ENCODE measurements at regions not wholly inside any gene's neighbourhood (a gene's known extent, or its start where the extent isn't known, plus 50 kb on each side); places are given as distances from the start of the nearest gene placed in this dataset.

- Mint-ChIP-seq H3K4me3 (no peak overlapping the region), H3K27me3 (no peaks in the 10 kb centered on the region), H3K9me3 (no peaks in the 10 kb centered on the region), H3K27ac (no peak overlapping the region), H3K4me1 (ENCODE audit: low read depth) (no peaks in the 10 kb centered on the region), H3K36me3 (ENCODE audit: low read depth) (no peaks in the 10 kb centered on the region)
- no peak for DNase-seq
Observed at GRCh38 chr10:128627811-128628210, 501.6 kb upstream of the MKI67 start.

DNA sequence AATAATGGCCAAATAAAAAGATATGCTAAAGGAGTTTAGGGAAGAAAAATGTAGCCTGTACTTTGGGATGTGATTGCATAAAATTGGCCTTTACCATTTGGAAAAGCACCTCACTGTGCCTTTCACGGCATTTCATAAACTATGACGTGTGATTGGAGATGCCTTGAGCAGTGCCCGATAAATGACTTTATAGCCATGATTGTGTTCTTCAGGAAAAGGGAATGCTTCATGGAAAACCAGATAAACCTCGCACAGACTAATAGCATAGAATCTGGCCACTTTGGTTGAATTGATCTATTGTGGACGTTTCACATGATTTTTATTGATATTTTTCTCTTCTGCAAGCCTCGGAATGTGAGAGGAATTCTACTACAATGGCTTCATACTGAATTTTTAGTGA is 502.0 kb upstream of the MKI67 start:
- Mint-ChIP-seq H3K9me3 (no peaks in the 10 kb centered on the region), H3K4me1 (ENCODE audit: low read depth) (no peaks in the 10 kb centered on the region), H3K36me3 (ENCODE audit: low read depth) (no peaks in the 10 kb centered on the region), H3K27ac (no peak overlapping the region), H3K27me3 (no peaks in the 10 kb centered on the region), H3K4me3 (no peak overlapping the region)
- no peak for DNase-seq

- no peaks in the 10 kb centered on the region for H3K36me3 Mint-ChIP-seq (ENCODE audit: low read depth)
- H3K9me3 Mint-ChIP-seq: no peaks in the 10 kb centered on the region
- H3K4me3 Mint-ChIP-seq: no peak overlapping the region
- DNase-seq: no peak
- H3K27me3 Mint-ChIP-seq: no peaks in the 10 kb centered on the region
- no peaks in the 10 kb centered on the region for H3K4me1 Mint-ChIP-seq (ENCODE audit: low read depth)
- H3K27ac Mint-ChIP-seq: no peak overlapping the region
Observed at GRCh38 chr10:128629111-128630096, 503.2 kb upstream of the MKI67 start.

DNA sequence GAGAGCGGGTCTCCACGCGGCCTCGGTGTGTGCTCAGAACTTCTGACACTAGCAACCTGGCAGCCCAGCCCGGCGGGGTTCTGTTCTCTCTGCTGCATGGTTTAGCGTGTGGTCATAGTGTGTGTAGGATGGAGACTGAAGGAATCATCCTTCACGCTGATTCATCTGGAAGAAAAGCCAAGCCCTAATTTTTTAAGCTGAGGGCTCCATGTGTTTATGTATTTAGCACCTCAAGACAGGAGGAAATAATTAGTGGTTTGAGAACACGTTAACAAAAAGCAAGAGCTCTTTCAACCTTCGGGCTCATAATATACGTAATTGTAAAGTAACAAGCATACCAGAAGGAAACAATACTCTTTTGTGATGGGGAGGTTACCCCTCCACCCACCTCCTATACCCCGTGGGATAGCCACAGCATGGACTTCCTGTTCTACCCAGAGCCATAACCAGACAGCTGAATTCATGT is 504.6 kb upstream of the MKI67 start:
- H3K36me3 Mint-ChIP-seq (ENCODE audit: low read depth): no peaks in the 10 kb centered on the region
- H3K27ac Mint-ChIP-seq: no peak overlapping the region
- H3K9me3 Mint-ChIP-seq: no peaks in the 10 kb centered on the region
- DNase-seq: no peak
- no peaks in the 10 kb centered on the region for H3K4me1 Mint-ChIP-seq (ENCODE audit: low read depth)
- H3K27me3 Mint-ChIP-seq: no peaks in the 10 kb centered on the region
- no peak overlapping the region for H3K4me3 Mint-ChIP-seq

- no peaks in the 10 kb centered on the region for H3K27me3 Mint-ChIP-seq
- DNase-seq: no peak
- H3K9me3 Mint-ChIP-seq: no peaks in the 10 kb centered on the region
- no peaks in the 10 kb centered on the region for H3K4me1 Mint-ChIP-seq (ENCODE audit: low read depth)
- H3K36me3 Mint-ChIP-seq (ENCODE audit: low read depth): no peaks in the 10 kb centered on the region
- no peak overlapping the region for H3K4me3 Mint-ChIP-seq
- H3K27ac Mint-ChIP-seq: no peak overlapping the region
Observed at GRCh38 chr10:128631801-128632241, 505.6 kb upstream of the MKI67 start.

DNA sequence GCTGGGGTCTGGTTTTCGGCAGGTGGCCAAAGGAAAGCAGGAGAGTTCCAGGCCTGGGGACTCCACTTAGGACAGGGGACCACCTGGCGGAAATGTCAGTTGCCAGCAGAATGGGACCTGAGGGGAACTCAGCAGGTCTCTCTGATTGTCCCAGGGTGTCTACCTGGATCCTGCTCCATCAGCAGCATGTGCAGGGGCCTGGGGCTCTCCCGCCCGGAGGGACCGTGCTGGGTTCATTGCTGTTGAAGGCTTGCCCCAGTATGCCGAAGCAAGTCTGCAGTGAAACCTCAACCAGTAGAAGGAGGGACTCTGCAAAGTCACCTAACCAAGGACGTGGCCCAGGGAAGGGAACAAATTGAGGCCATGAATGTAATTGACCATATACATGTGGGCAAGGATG is 506.5 kb upstream of the MKI67 start:
- no peak overlapping the region for H3K4me3 Mint-ChIP-seq
- no peaks in the 10 kb centered on the region for H3K36me3 Mint-ChIP-seq (ENCODE audit: low read depth)
- H3K27ac Mint-ChIP-seq: no peak overlapping the region
- no peaks in the 10 kb centered on the region for H3K27me3 Mint-ChIP-seq
- H3K4me1 Mint-ChIP-seq (ENCODE audit: low read depth): no peaks in the 10 kb centered on the region
- no peaks in the 10 kb centered on the region for H3K9me3 Mint-ChIP-seq
- DNase-seq: no peak

- Mint-ChIP-seq H3K4me3 (no peak overlapping the region), H3K4me1 (ENCODE audit: low read depth) (no peaks in the 10 kb centered on the region), H3K9me3 (no peaks in the 10 kb centered on the region), H3K36me3 (ENCODE audit: low read depth) (no peaks in the 10 kb centered on the region), H3K27ac (no peak overlapping the region), H3K27me3 (no peaks in the 10 kb centered on the region)
- DNase-seq: no peak
Observed at GRCh38 chr10:128633864-128634540, 507.8 kb upstream of the MKI67 start.

GRCh38 chr10:128642023-128642422 is 515.8 kb upstream of the MKI67 start:
- Mint-ChIP-seq H3K27me3 (peaks cover 5% of the 10 kb centered on the region), H3K9me3 (no peaks in the 10 kb centered on the region), H3K4me3 (no peak overlapping the region), H3K27ac (no peak overlapping the region), H3K36me3 (ENCODE audit: low read depth) (no peaks in the 10 kb centered on the region), H3K4me1 (ENCODE audit: low read depth) (no peaks in the 10 kb centered on the region)
- DNase-seq: no peak

DNA sequence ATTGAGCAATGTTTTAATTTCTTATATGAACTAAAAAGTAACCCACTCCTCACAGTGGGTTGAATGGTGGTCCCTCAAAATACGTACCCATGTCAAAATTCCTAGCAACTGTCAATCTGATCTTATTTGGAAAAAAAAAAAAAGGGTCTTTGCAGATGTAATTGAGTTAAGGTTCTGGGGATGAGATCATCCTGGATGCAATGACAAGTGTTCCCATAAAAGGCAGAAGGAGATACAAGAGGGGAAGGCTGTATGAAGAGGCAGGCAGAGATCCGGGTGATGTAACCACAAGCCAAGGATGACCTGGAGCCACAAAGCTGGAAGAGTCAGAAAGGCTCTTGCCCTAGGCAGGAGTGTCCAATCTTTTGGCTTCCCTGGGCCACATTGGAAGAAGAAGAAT is 516.3 kb upstream of the MKI67 start:
- Mint-ChIP-seq H3K9me3 (no peaks in the 10 kb centered on the region), H3K4me1 (ENCODE audit: low read depth) (no peaks in the 10 kb centered on the region), H3K36me3 (ENCODE audit: low read depth) (no peaks in the 10 kb centered on the region), H3K27me3 (peaks cover 7% of the 10 kb centered on the region), H3K4me3 (no peak overlapping the region), H3K27ac (no peak overlapping the region)
- no peak for DNase-seq

DNA sequence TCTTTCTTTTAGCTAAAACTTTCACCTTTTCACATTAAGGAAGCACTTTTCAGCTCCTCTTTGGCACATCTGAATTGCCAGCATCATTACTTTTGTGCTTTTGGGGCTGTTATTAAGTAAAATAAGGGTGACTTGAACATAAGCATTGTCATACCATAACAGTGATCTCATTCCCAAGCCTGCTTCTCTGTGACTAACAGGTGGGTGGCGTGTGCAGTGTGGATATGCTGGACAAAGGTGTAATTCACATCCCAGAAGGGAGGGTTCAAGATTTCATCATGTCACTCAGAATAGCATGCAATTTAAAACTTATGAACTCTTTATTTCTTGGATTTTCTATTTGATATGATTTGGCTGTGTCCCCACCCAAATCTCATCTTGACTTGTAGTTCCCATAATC is 517.4 kb upstream of the MKI67 start:
- Mint-ChIP-seq H3K4me3 (no peak overlapping the region), H3K36me3 (ENCODE audit: low read depth) (no peaks in the 10 kb centered on the region), H3K27me3 (peaks cover 7% of the 10 kb centered on the region), H3K4me1 (ENCODE audit: low read depth) (no peaks in the 10 kb centered on the region), H3K27ac (no peak overlapping the region), H3K9me3 (no peaks in the 10 kb centered on the region)
- DNase-seq: no peak

DNA sequence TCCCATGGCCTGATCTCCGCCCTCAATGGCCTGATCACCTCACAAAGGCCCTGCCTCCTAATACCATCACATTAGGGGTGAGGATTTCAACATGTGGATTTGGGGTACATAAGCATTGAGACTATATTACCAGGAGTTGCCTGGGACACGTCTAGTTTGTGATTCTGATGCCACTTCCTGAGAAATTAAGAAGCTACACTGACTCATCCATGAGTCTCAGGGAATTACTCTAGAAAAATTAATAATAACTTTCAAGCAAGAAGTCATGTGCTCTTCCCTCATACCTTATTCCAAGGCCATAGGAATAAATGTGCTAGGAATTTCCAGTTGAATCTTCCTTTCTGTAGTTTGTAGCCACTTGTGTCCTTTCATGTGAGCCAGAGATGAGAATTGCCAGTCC is 519.3 kb upstream of the MKI67 start:
- no peaks in the 10 kb centered on the region for H3K4me1 Mint-ChIP-seq (ENCODE audit: low read depth)
- peaks cover 7% of the 10 kb centered on the region for H3K27me3 Mint-ChIP-seq
- no peak overlapping the region for H3K4me3 Mint-ChIP-seq
- no peak for DNase-seq
- H3K36me3 Mint-ChIP-seq (ENCODE audit: low read depth): no peaks in the 10 kb centered on the region
- H3K9me3 Mint-ChIP-seq: no peaks in the 10 kb centered on the region
- H3K27ac Mint-ChIP-seq: no peak overlapping the region

GRCh38 chr10:128646956-128647355 is 520.7 kb upstream of the MKI67 start:
- peaks cover 7% of the 10 kb centered on the region for H3K27me3 Mint-ChIP-seq
- no peaks in the 10 kb centered on the region for H3K36me3 Mint-ChIP-seq (ENCODE audit: low read depth)
- H3K9me3 Mint-ChIP-seq: no peaks in the 10 kb centered on the region
- DNase-seq: no peak
- no peaks in the 10 kb centered on the region for H3K4me1 Mint-ChIP-seq (ENCODE audit: low read depth)
- no peak overlapping the region for H3K27ac Mint-ChIP-seq
- H3K4me3 Mint-ChIP-seq: no peak overlapping the region

DNA sequence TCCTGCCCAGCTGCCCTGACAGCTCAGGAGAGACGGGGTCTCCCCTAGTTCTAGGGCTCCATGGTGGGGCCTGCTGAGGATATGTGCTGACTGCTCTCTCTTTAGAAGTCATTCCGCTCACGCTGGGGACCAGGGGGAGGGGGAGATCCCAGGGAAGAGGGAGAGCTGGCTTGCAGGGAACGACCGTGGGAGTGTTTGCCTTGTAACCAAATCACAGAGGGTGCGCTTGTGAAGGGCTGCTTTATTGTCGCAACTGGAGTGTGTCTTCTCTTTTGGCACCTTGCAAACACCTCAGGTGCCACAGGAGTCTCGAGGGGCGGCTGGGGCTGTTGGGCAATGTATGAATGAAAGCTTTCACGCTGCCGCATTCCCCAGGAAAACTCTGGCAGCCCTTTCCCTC is 531.3 kb upstream of the MKI67 start:
- H3K27me3 Mint-ChIP-seq: peaks cover 2% of the 10 kb centered on the region
- H3K9me3 Mint-ChIP-seq: no peaks in the 10 kb centered on the region
- H3K4me3 Mint-ChIP-seq: no peak overlapping the region
- DNase-seq: no peak
- no peaks in the 10 kb centered on the region for H3K4me1 Mint-ChIP-seq (ENCODE audit: low read depth)
- no peak overlapping the region for H3K27ac Mint-ChIP-seq
- H3K36me3 Mint-ChIP-seq (ENCODE audit: low read depth): no peaks in the 10 kb centered on the region

GRCh38 chr10:128660726-128661125 is 534.5 kb upstream of the MKI67 start:
- H3K9me3 Mint-ChIP-seq: no peaks in the 10 kb centered on the region
- no peak overlapping the region for H3K27ac Mint-ChIP-seq
- no peaks in the 10 kb centered on the region for H3K36me3 Mint-ChIP-seq (ENCODE audit: low read depth)
- no peak overlapping the region for H3K4me3 Mint-ChIP-seq
- DNase-seq: no peak
- H3K27me3 Mint-ChIP-seq: peaks cover 8% of the 10 kb centered on the region
- H3K4me1 Mint-ChIP-seq (ENCODE audit: low read depth): no peaks in the 10 kb centered on the region

All from activated T-cell treated with anti-CD3 and anti-CD28 coated beads, Interleukin-2, amount 50 U/mL, for 24 hours (primary cell).